Ovary (tissue), 7 donors: ENCODE measurements at regions not wholly inside any gene's neighbourhood (a gene's known extent, or its start where the extent isn't known, plus 50 kb on each side); places are given as distances from the start of the nearest gene placed in this dataset.

Source experiments
- DNase-seq, 5 donors: peaks; one replicate each; pipeline ENCODE4 v3.0.0-alpha.2; 2019 to 2020
- H3K27ac ChIP-seq, 2 donors: fragments of 200-600 bp; one replicate each; pipeline versions ENCODE4 v1.5.1 to v1.8.0; 2019 to 2022
- H3K27me3 ChIP-seq: fragments of 200-600 bp; one replicate; pipeline ENCODE4 v1.8.0; 2022
- H3K36me3 ChIP-seq: fragments of 200-600 bp; sonication (generic); one replicate; pipeline ENCODE4 v1.5.1; 2019
- H3K4me1 ChIP-seq: one replicate; pipeline ENCODE4 v1.8.1; 2013; ENCODE audit warnings: mild to moderate bottlenecking, moderate library complexity; ENCODE audit not compliant: insufficient read depth
- H3K4me3 ChIP-seq: fragments of 200-600 bp; sonication (generic); one replicate; pipeline ENCODE4 v1.5.1; 2017
- H3K9me3 ChIP-seq, 2 donors: fragments of 200-600 bp in 1 of 2; sonication (generic) in 1 of 2; one replicate each; pipeline versions ENCODE4 v1.5.1 to v1.8.1; 2013 to 2019; ENCODE audit warnings: mild to moderate bottlenecking in 1 of 2, moderate library complexity in 1 of 2
- EP300 ChIP-seq: sonication (generic); formaldehyde crosslinking; IDR thresholded peaks from one replicate; pipeline ENCODE4 v1.6.1; 2017; ENCODE audit warnings: antibody characterized with exemption
- POLR2A ChIP-seq: fragments of 450-650 bp; IDR thresholded peaks from one replicate; pipeline ENCODE4 v1.6.1; 2017; ENCODE audit warnings: antibody characterized with exemption, mild to moderate bottlenecking, moderate library complexity
- WGBS, 3 donors: extraction: QIAGEN DNeasy Blood & Tissue Kit in 1 of 3; methylation state at CpG; one replicate each; pipeline versions ENCODE4 v1.1.5 to v1.1.7; 2013 to 2017; 5-methylcytosine and 5-hydroxymethylcytosine counted together
- intact Hi-C, 4 donors: fragments of 100-400 bp; cut with DNase I; formaldehyde crosslinking; loops; one replicate each; pipeline versions ENCODE4 v1.11.0 to v1.15.1; 2022 to 2023
- TF ChIP-seq, protein P1 (sequence below), 3 donors: fragments of 450-650 bp in 2 of 3; fragments of 200-600 bp in 1 of 3; IDR thresholded peaks; one replicate each; pipeline versions ENCODE4 v1.5.1 to v1.8.0; 2016 to 2022; ENCODE audit warnings: antibody characterized with exemption in 3 of 3, mild to moderate bottlenecking in 1 of 3
- donor health status: DM: no; HTN: no; CAD: no; lungs with moderate emphysema.
- donor health status: DM: no; HTN: no; CAD: no.
- donor health status: Bipolar disorder and iron deficiency.
- donor health status: DM: no; HTN: no; CAD: no.
- donor health status: DM: yes; HTN: yes; CAD: no.

DNA sequence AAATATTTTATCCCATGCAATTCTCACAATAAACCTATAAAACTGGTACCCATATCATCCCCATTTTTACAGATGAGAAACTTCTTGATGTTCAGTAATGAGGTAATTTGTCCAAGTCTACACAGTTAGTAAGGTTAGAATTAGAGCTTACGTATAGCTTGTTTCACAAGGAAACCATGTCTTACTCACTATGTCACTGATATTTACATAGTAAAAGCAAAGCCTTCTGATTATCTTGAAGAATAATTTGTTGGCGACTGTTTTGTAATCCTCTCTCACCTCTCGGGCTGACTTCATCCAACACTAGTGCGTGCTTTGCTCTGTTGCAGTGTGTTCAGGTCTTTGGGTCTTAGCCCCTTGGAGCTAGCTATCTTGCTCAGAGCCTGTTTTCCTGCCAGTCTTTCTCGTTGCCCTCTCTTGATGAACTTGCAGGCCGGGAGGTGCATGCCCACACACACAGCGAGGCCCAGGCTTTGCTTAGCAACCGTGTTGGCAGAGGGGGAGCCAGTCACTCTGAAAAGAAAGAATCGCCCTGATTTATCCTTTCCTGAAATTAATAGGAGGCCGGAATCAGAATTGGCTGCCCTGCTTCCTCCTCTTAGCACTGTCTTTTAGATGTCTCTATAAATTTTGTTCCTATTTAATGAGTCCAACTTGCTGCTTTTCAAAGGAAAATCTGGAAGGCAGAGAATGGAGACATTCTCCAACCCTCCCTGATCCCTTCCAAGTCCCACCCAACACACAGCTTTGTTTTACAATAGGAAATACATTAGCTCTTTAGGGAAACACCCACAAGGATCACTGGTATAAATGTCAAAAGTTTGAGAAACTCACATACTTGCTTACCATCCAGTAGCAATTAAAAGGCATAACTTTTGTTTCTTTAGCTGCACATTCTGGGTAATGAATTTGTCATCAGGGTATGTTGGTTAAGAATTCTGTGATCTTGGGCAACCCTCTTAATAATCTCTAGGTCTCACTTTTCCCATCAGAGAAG, 97.6 kb upstream of the SEC11C start:
- intact Hi-C loops: no loop called here

DNA sequence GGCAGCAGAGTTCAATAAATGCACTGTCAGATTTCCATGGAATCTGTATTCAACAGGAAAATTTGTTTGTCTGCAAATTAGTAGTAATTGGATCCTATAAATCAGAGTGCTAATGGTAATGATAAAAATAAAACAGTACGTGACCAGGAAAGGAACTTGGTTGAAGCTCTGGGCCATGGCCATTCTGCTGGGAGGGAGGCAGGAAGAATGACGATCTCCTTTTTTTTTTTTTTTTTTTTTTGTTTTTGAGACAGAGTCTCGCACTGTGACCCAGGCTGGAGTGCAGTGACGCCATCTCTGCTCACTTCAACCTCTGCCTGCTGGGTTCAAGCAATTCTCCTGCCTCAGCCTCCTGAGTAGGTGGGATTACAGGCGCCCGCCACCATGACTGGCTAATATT, 94.8 kb upstream of the SEC11C start:
- intact Hi-C loops: no loop called here
- DNase-seq: no peak
- no peaks in the 10 kb centered on the region for H3K27me3 ChIP-seq
- no peaks in the 10 kb centered on the region for H3K36me3 ChIP-seq
- 88 to 92% (median 90%) methylated on average over 6 of the region's 6 CpGs for WGBS, 3 donors
- no peak overlapping the region for H3K4me3 ChIP-seq
- no peaks in the 10 kb centered on the region for H3K9me3 ChIP-seq
- no peaks in the 10 kb centered on the region for H3K4me1 ChIP-seq
- TF ChIP-seq POLR2A (no peak), EP300 (no peak)
- TF ChIP-seq, protein P1, sequence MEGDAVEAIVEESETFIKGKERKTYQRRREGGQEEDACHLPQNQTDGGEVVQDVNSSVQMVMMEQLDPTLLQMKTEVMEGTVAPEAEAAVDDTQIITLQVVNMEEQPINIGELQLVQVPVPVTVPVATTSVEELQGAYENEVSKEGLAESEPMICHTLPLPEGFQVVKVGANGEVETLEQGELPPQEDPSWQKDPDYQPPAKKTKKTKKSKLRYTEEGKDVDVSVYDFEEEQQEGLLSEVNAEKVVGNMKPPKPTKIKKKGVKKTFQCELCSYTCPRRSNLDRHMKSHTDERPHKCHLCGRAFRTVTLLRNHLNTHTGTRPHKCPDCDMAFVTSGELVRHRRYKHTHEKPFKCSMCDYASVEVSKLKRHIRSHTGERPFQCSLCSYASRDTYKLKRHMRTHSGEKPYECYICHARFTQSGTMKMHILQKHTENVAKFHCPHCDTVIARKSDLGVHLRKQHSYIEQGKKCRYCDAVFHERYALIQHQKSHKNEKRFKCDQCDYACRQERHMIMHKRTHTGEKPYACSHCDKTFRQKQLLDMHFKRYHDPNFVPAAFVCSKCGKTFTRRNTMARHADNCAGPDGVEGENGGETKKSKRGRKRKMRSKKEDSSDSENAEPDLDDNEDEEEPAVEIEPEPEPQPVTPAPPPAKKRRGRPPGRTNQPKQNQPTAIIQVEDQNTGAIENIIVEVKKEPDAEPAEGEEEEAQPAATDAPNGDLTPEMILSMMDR (IDR thresholded peaks at IDR 0.05): no peak
- no peak overlapping the region for H3K27ac ChIP-seq

More for the DNA sequence above, 97.6 kb upstream of the SEC11C start:
- H3K27ac ChIP-seq: no peak overlapping the region
- WGBS, 3 donors: 39 to 50% (median 47%) methylated on average over 10 of the region's 10 CpGs
- H3K4me1 ChIP-seq: no peaks in the 10 kb centered on the region
- H3K36me3 ChIP-seq: no peaks in the 10 kb centered on the region
- DNase-seq: no peak
- H3K9me3 ChIP-seq: no peaks in the 10 kb centered on the region
- TF ChIP-seq EP300 (no peak), POLR2A (no peak)
- TF ChIP-seq, protein P1 (IDR thresholded peaks at IDR 0.05): no peak
- no peak overlapping the region for H3K4me3 ChIP-seq
- H3K27me3 ChIP-seq: no peaks in the 10 kb centered on the region

DNA sequence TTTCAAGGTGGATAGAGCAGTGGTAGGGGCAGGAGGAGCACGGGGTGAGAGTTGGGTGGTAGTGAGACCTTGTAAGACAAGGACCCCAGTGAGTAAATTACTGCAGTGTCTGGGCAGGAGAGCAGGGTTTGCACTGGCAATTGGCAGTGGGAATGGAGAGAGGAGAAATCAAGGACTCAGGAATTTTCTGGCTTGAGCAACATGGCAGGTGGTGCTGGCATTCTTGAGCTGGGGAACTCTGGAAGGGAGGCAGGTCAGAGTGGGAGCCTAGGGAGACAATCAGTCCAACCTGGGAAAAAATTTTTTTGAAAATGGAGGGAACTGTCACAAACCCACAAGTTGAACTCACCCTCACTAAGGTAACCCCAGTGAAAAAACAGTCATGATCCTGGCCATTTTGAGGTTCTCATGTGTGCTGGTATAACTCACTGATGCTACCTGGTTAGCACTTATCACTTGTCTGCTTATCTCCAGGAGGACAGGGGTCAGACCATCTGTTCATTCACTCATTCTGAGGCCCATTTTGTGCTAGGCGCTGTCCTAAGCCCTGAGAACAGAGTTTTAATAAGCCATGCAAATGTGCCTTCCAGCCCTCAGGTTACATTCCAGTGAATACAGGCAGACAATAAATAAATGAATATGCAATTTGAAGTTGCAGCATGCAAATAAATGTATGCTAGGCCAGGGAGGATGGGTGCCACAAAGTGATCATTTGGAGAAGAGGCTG, 92.2 kb upstream of the SEC11C start:
- no peak for DNase-seq
- H3K27me3 ChIP-seq: no peaks in the 10 kb centered on the region
- H3K27ac ChIP-seq: no peak overlapping the region
- H3K9me3 ChIP-seq: no peaks in the 10 kb centered on the region
- TF ChIP-seq, protein P1 (IDR thresholded peaks at IDR 0.05): no peak
- no peak for TF ChIP-seq POLR2A
- TF ChIP-seq EP300: no peak
- H3K4me3 ChIP-seq: no peak overlapping the region
- WGBS, 3 donors: 98 to 99% (median 98%) methylated on average over 2 of the region's 2 CpGs
- intact Hi-C loops: no loop called here
- H3K36me3 ChIP-seq: no peaks in the 10 kb centered on the region
- H3K4me1 ChIP-seq: no peaks in the 10 kb centered on the region

DNA sequence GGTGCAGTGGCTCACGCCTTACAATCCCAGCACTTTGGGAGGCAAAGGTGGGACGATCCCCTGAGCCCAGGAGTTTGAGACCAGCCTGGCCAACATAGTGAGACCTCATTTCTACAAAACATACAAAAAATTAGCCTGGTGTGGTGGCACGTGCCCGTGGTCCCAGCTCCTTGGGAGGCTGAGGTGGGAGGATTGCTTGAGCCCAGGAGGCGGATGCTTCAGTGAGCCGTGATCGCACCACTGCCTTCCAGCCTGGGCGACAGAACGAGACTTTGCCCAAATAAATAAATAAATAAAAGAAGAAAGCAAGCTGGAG, 91.7 kb upstream of the SEC11C start:
- H3K36me3 ChIP-seq: no peaks in the 10 kb centered on the region
- TF ChIP-seq EP300 (no peak), POLR2A (no peak)
- TF ChIP-seq, protein P1 (IDR thresholded peaks at IDR 0.05): no peak
- no peaks in the 10 kb centered on the region for H3K4me1 ChIP-seq
- no peak overlapping the region for H3K4me3 ChIP-seq
- DNase-seq: no peak
- WGBS, 3 donors: 76 to 91% (median 87%) methylated on average over 9 of the region's 9 CpGs
- H3K27me3 ChIP-seq: no peaks in the 10 kb centered on the region
- H3K27ac ChIP-seq: no peak overlapping the region
- no peaks in the 10 kb centered on the region for H3K9me3 ChIP-seq
- intact Hi-C loops: no loop called here
